Endothelial cell (in vitro differentiated cells): ENCODE measurements at regions not wholly inside any gene's neighbourhood (a gene's known extent, or its start where the extent isn't known, plus 50 kb on each side); places are given as distances from the start of the nearest gene placed in this dataset.

Experiments used
- DNase-seq: peaks from one replicate; pipeline ENCODE4 v3.0.0; 2021; ENCODE audit warnings: low spot score
- H3K27ac Mint-ChIP-seq: one replicate; pipeline ENCODE4 v1.8.0; 2021; ENCODE audit warnings: mixed read lengths, inconsistent platforms; ENCODE audit not compliant: unreplicated experiment
- H3K27me3 Mint-ChIP-seq: one replicate; pipeline ENCODE4 v1.8.0; 2021; ENCODE audit warnings: mild to moderate bottlenecking, moderate library complexity, mixed read lengths, inconsistent platforms; ENCODE audit not compliant: unreplicated experiment
- H3K36me3 Mint-ChIP-seq: one replicate; pipeline ENCODE4 v1.8.0; 2021; ENCODE audit warnings: mild to moderate bottlenecking, low read depth, mixed read lengths, inconsistent platforms; ENCODE audit not compliant: unreplicated experiment
- H3K4me1 Mint-ChIP-seq: one replicate; pipeline ENCODE4 v1.8.0; 2021; ENCODE audit warnings: mild to moderate bottlenecking, mixed read lengths, inconsistent platforms; ENCODE audit not compliant: unreplicated experiment
- H3K4me3 Mint-ChIP-seq: one replicate; pipeline ENCODE4 v1.8.0; 2021; ENCODE audit warnings: mild to moderate bottlenecking, mixed read lengths, inconsistent platforms; ENCODE audit not compliant: unreplicated experiment
- H3K9me3 Mint-ChIP-seq: one replicate; pipeline ENCODE4 v1.8.0; 2021; ENCODE audit warnings: mixed read lengths, inconsistent platforms; ENCODE audit not compliant: unreplicated experiment
- TF ChIP-seq, protein P1 (sequence below): fragments of 200-600 bp; sonication (generic); IDR thresholded peaks from one replicate; pipeline ENCODE4 v1.5.0; 2021; ENCODE audit warnings: antibody characterized with exemption; ENCODE audit not compliant: unreplicated experiment

DNA sequence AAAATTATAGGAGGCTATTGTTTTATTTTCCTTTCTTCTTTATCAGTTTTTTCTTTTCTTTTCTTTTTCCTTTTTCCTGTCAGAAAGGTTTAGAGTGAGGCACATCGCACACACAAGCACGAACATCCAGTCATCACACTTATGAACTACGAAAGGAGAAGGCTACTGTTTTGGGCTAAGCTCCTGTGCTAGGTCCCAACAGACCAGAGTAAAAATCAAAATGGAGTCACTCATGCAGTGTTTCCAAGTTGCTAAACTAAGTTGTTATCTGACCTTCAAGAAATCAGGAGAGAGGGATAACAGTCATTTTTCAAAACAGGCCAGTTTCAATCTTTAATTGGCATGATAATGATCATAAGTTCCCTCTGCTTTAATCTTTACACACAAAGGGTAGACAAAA is 93.6 kb downstream of the CD24 start:
- Mint-ChIP-seq H3K27ac (no peak overlapping the region), H3K36me3 (peaks cover 6% of the 10 kb centered on the region), H3K27me3 (peaks cover 7% of the 10 kb centered on the region), H3K4me1 (peaks cover 14% of the 10 kb centered on the region), H3K9me3 (peaks cover 7% of the 10 kb centered on the region), H3K4me3 (no peak overlapping the region)
- DNase-seq, result no peak
- TF ChIP-seq, protein P1, sequence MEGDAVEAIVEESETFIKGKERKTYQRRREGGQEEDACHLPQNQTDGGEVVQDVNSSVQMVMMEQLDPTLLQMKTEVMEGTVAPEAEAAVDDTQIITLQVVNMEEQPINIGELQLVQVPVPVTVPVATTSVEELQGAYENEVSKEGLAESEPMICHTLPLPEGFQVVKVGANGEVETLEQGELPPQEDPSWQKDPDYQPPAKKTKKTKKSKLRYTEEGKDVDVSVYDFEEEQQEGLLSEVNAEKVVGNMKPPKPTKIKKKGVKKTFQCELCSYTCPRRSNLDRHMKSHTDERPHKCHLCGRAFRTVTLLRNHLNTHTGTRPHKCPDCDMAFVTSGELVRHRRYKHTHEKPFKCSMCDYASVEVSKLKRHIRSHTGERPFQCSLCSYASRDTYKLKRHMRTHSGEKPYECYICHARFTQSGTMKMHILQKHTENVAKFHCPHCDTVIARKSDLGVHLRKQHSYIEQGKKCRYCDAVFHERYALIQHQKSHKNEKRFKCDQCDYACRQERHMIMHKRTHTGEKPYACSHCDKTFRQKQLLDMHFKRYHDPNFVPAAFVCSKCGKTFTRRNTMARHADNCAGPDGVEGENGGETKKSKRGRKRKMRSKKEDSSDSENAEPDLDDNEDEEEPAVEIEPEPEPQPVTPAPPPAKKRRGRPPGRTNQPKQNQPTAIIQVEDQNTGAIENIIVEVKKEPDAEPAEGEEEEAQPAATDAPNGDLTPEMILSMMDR, result no peak

DNA sequence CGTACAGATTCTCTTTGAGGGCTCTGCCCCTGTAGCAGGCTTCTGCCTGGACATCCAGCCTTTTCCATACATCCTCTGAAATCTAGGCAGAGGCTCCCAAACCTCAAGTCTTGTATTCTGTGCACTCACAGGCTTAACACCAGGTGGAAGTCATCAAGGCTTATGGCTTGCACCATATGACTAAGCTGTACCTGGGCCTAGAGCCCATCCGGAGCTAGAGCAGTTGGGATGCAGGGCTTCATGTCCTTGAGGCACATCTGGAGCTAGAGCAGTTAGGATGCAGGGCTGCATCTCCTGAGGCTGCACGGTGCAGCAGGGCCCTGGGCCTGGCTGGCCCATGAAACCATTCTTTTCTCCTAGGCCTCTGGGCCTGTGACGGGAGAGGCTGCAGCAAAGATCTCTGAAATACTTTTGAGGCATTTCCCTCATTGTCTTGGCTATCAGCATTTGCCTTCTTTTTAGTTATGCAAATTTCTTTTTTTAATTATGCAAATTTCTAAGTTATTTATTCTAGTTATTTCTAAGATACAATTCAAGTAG is 98.7 kb downstream of the CD24 start:
- H3K4me3 Mint-ChIP-seq, result no peak overlapping the region
- H3K4me1 Mint-ChIP-seq, result no peaks in the 10 kb centered on the region
- peaks cover 6% of the 10 kb centered on the region for H3K27me3 Mint-ChIP-seq
- peaks cover 7% of the 10 kb centered on the region for H3K9me3 Mint-ChIP-seq
- no peak for DNase-seq
- H3K27ac Mint-ChIP-seq, result no peak overlapping the region
- TF ChIP-seq, protein P1, result no peak
- peaks cover 9% of the 10 kb centered on the region for H3K36me3 Mint-ChIP-seq

DNA sequence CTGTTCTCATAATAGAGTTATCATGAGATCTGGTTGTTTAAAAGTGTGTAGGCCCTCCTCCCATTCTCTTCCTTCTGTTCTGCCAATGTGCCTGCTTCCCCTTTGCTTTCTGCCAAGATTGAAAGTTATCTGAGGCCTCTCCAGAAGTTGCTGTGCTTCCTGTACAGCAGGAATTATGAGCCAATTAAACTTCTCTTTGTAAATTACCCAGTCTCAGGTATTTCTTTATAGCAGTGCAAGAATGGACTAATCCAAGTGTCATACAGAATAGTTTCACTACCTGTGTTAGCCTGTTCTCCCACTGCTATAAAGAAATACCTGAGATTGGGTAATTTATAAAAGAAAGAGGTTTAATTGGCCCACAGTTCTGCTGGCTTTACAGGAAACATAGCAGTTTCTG is 100.0 kb downstream of the CD24 start:
- no peak overlapping the region for H3K4me3 Mint-ChIP-seq
- peaks cover 6% of the 10 kb centered on the region for H3K27me3 Mint-ChIP-seq
- H3K27ac Mint-ChIP-seq, result no peak overlapping the region
- peaks cover 12% of the 10 kb centered on the region for H3K36me3 Mint-ChIP-seq
- TF ChIP-seq, protein P1, result no peak
- DNase-seq, result no peak
- no peaks in the 10 kb centered on the region for H3K4me1 Mint-ChIP-seq
- peaks cover 10% of the 10 kb centered on the region for H3K9me3 Mint-ChIP-seq

DNA sequence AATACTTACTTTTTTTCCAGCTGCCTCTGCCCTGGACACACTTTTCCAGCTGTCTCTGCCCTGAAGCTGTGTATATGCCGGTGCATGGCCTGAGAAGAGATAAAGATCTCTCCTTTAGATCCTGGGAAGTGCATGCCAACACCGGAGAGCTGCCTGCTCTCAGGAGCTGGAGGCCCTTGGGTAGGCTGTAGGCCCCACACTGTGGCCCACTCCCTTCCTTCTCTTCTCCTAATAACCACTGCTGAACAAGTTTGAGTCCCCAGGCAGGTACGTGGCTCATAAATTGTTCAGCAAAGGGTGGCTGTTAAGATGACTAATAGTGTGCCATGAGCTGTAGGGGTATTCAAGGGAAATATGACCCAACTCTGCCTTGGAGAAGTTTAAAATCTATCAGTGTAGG is 102.5 kb downstream of the CD24 start:
- Mint-ChIP-seq H3K9me3 (peaks cover 21% of the 10 kb centered on the region), H3K36me3 (peaks cover 31% of the 10 kb centered on the region), H3K27me3 (peaks cover 6% of the 10 kb centered on the region), H3K4me3 (no peak overlapping the region), H3K4me1 (no peaks in the 10 kb centered on the region), H3K27ac (no peak overlapping the region)
- TF ChIP-seq, protein P1, result no peak
- no peak for DNase-seq

DNA sequence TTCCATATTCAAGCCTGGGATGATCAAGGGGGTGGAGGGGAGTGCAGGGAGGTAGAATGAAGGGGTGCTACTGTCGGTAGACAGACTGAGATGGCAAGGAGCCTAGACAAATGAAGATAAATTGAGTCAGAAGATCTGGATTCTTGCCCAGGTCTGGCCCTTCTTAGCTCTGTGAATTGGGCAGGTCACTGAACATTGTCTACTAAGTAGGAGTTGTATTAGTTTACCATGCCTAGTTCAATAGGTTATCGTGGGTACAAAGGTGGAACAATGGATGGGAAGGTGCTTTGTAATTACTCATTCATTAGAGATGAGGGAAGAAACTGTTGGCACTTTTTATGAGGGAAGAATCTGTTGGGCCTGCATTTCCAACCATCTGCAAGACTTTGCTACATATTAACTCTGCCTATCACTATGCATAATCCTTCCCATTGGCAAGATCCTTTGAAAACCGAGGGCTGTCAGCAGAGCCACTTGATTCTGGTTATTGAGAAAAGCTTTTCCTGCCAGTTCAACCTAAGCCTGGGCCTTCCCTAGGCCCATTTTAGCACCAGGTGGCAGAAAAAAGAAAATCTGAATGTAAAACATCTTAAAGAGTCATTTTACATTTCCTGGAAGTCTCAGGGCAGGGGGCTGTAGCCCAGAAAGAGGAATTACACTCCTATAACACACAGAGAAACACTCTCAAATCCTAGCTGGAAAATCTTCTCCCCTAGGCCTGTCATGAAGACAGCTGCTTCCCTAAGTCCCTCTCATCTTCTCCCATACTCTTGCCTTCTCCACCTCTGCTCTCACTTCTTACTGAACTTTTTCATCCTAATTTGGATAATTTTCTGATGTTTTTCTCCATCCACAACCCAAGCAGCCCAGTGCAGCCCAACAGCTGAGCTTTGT is 103.5 kb downstream of the CD24 start:
- peaks cover 30% of the 10 kb centered on the region for H3K36me3 Mint-ChIP-seq
- DNase-seq, result no peak
- no peaks in the 10 kb centered on the region for H3K4me1 Mint-ChIP-seq
- H3K4me3 Mint-ChIP-seq, result no peak overlapping the region
- H3K27me3 Mint-ChIP-seq, result peaks cover 4% of the 10 kb centered on the region
- no peak overlapping the region for H3K27ac Mint-ChIP-seq
- TF ChIP-seq, protein P1, result no peak
- peaks cover 18% of the 10 kb centered on the region for H3K9me3 Mint-ChIP-seq
